ENCODE measurements at regions not wholly inside any gene's neighbourhood (a gene's known extent, or its start where the extent isn't known, plus 50 kb on each side); places are given as distances from the start of the nearest gene placed in this dataset.

DNA sequence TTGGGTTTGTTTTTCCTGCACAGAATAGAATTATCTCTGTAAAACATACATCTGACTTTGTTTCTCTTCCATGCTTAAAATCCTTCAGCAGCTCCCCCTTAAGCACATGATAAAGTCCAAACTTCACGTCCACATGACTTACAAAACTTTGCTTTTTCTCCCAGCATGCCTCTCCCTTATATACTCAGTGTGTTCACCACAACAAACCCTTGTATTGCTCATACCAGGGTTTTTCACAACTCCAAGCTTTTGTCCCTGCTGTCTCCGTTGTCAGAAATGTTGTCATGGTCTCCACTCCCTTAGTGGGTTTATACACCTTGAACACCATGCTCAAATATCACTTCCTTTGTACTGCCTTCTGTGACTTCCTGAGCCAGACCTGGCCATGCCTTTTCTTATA lies 91.1 kb upstream of the MITF start:
- CTCF ChIA-PET, result interaction anchor here (0.7 kb wide), 1 partner anchor 1077 kb away, joined by 5 read pairs; no protein-coding TSS in a partner anchor
- SMC1A ChIA-PET (ENCODE audit: uncharacterized antibody, unreplicated experiment), result no interaction called here
- no peak overlapping the region for H3K4me2 ChIP-seq (ENCODE audit: control insufficient read depth, insufficient read depth)
- POLR2A ChIA-PET, result no interaction called here
- no peak overlapping the region for H2AFZ ChIP-seq (ENCODE audit: control insufficient read depth, low read depth, low read length)
- H3K9ac ChIP-seq (ENCODE audit: control insufficient read depth, insufficient read depth, low read length), result no peak overlapping the region
- in situ Hi-C loops (cut with MboI) (no loop called here), intact Hi-C loops (cut with micrococcal nuclease; ENCODE audit: unreplicated experiment) (no loop called here)
- no peak for DNase-seq (ENCODE audit: low read depth, low spot score)
- RAD21 ChIA-PET (ENCODE audit: unreplicated experiment), result no interaction called here
- H3K4me3 ChIP-seq, result no peak overlapping the region
- no peaks in the 10 kb centered on the region for H4K20me1 ChIP-seq (ENCODE audit: control insufficient read depth, insufficient read depth)
- H3K27ac ChIP-seq (ENCODE audit: control insufficient read depth, insufficient read depth), result no peak overlapping the region
- TF ChIP-seq MEF2B (IDR thresholded peaks at IDR 0.05; ENCODE audit: partially characterized antibody, poor library complexity, severe bottlenecking), result no peak
- TF ChIP-seq BCL11A (IDR thresholded peaks at IDR 0.05; ENCODE audit: low read depth, low read length), result no peak
- no peak for TF ChIP-seq RB1 (IDR thresholded peaks at IDR 0.05; ENCODE audit: borderline replicate concordance)
- no peak for TF ChIP-seq NR2C2 (IDR thresholded peaks at IDR 0.05; ENCODE audit: borderline replicate concordance, control insufficient read depth, insufficient read length, low read depth)
- no peak for ATAC-seq
- H3K79me2 ChIP-seq (ENCODE audit: control insufficient read depth, insufficient read depth, low read length), result no peaks in the 10 kb centered on the region
- no TSS peak for BruUV-seq (replicated peaks)
- no peaks in the 10 kb centered on the region for H3K36me3 ChIP-seq (ENCODE audit: control insufficient read depth in 2 of 2, insufficient read depth in 2 of 2, low read length in 1 of 2)
- no peaks in the 10 kb centered on the region for H3K4me1 ChIP-seq (ENCODE audit: control insufficient read depth, insufficient read depth, low read length)
- FAIRE-seq, result no peak
- H3K9me3 ChIP-seq (replicated peaks; ENCODE audit: control insufficient read depth, insufficient read depth, low read length), result no peaks in the 10 kb centered on the region
- H3K27me3 ChIP-seq (replicated peaks in 1 of 2; ENCODE audit: control insufficient read depth in 2 of 2, insufficient read depth in 2 of 2, low read length in 1 of 2), result no peaks in the 10 kb centered on the region
- WGBS (ENCODE audit: insufficient coverage, insufficient replicate concordance, low lambda C conversion rate, missing lambda C conversion rate), result 0% methylated on average over 2 of the region's 2 CpGs

DNA sequence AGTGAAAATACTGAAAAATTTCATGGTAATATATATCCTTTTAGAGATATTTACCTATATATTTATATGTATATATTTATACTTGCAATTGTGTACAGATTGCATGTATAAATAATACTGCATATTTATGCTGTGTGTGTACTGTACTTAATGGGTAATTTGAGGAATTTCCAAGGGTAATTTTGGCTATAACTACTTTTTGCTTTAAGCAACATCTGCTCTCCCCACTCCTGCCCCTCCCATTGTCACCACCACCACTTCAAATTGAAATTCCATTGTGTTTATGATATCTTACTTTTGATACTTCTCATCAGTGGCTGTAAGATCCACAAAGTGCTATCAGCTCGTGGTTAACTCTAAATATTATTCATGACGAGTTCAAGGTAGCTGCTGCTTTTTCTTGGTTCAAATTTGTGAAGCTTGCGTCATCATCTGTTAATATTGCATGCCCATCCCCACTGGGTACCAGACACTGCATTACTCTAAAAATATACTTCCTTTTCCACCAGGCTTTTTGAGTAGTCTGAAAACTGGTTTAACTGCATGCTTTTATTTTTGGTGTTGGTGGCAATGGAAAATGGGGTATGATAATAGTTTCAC lies 91.7 kb upstream of the MITF start:
- 0% methylated on average over 3 of the region's 3 CpGs for whole genome bisulfite sequencing (ENCODE audit: insufficient coverage, insufficient replicate concordance, low lambda C conversion rate, missing lambda C conversion rate)
- H3K9me3 ChIP-seq (replicated peaks; ENCODE audit: control insufficient read depth, insufficient read depth, low read length), result no peaks in the 10 kb centered on the region
- no peak for ATAC-seq
- no peak overlapping the region for H3K4me3 ChIP-seq
- DNase-seq (ENCODE audit: low read depth, low spot score), result no peak
- H3K4me1 ChIP-seq (ENCODE audit: control insufficient read depth, insufficient read depth, low read length), result no peaks in the 10 kb centered on the region
- H4K20me1 ChIP-seq (ENCODE audit: control insufficient read depth, insufficient read depth), result no peaks in the 10 kb centered on the region
- POLR2A ChIA-PET, result no interaction called here
- H3K36me3 ChIP-seq (ENCODE audit: control insufficient read depth in 2 of 2, insufficient read depth in 2 of 2, low read length in 1 of 2), result no peaks in the 10 kb centered on the region
- no peak overlapping the region for H2AFZ ChIP-seq (ENCODE audit: control insufficient read depth, low read depth, low read length)
- H3K9ac ChIP-seq (ENCODE audit: control insufficient read depth, insufficient read depth, low read length), result no peak overlapping the region
- FAIRE-seq, result no peak
- SMC1A ChIA-PET (ENCODE audit: uncharacterized antibody, unreplicated experiment), result no interaction called here
- no peak overlapping the region for H3K4me2 ChIP-seq (ENCODE audit: control insufficient read depth, insufficient read depth)
- RAD21 ChIA-PET (ENCODE audit: unreplicated experiment), result no interaction called here
- no peak overlapping the region for H3K27ac ChIP-seq (ENCODE audit: control insufficient read depth, insufficient read depth)
- in situ Hi-C loops (cut with MboI), result no loop called here
- CTCF ChIA-PET, result interaction anchor here (0.7 kb wide), 1 partner anchor 1076 kb away, joined by 5 read pairs; no protein-coding TSS in a partner anchor
- no TSS peak for BruUV-seq (replicated peaks)
- intact Hi-C loops (cut with micrococcal nuclease; ENCODE audit: unreplicated experiment), result no loop called here
- H3K27me3 ChIP-seq (replicated peaks in 1 of 2; ENCODE audit: control insufficient read depth in 2 of 2, insufficient read depth in 2 of 2, low read length in 1 of 2), result no peaks in the 10 kb centered on the region
- H3K79me2 ChIP-seq (ENCODE audit: control insufficient read depth, insufficient read depth, low read length), result no peaks in the 10 kb centered on the region
- TF ChIP-seq, protein P1, sequence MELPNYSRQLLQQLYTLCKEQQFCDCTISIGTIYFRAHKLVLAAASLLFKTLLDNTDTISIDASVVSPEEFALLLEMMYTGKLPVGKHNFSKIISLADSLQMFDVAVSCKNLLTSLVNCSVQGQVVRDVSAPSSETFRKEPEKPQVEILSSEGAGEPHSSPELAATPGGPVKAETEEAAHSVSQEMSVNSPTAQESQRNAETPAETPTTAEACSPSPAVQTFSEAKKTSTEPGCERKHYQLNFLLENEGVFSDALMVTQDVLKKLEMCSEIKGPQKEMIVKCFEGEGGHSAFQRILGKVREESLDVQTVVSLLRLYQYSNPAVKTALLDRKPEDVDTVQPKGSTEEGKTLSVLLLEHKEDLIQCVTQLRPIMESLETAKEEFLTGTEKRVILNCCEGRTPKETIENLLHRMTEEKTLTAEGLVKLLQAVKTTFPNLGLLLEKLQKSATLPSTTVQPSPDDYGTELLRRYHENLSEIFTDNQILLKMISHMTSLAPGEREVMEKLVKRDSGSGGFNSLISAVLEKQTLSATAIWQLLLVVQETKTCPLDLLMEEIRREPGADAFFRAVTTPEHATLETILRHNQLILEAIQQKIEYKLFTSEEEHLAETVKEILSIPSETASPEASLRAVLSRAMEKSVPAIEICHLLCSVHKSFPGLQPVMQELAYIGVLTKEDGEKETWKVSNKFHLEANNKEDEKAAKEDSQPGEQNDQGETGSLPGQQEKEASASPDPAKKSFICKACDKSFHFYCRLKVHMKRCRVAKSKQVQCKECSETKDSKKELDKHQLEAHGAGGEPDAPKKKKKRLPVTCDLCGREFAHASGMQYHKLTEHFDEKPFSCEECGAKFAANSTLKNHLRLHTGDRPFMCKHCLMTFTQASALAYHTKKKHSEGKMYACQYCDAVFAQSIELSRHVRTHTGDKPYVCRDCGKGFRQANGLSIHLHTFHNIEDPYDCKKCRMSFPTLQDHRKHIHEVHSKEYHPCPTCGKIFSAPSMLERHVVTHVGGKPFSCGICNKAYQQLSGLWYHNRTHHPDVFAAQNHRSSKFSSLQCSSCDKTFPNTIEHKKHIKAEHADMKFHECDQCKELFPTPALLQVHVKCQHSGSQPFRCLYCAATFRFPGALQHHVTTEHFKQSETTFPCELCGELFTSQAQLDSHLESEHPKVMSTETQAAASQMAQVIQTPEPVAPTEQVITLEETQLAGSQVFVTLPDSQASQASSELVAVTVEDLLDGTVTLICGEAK (IDR thresholded peaks at IDR 0.05; ENCODE audit: borderline replicate concordance), result no peak
- TF ChIP-seq, protein P2, sequence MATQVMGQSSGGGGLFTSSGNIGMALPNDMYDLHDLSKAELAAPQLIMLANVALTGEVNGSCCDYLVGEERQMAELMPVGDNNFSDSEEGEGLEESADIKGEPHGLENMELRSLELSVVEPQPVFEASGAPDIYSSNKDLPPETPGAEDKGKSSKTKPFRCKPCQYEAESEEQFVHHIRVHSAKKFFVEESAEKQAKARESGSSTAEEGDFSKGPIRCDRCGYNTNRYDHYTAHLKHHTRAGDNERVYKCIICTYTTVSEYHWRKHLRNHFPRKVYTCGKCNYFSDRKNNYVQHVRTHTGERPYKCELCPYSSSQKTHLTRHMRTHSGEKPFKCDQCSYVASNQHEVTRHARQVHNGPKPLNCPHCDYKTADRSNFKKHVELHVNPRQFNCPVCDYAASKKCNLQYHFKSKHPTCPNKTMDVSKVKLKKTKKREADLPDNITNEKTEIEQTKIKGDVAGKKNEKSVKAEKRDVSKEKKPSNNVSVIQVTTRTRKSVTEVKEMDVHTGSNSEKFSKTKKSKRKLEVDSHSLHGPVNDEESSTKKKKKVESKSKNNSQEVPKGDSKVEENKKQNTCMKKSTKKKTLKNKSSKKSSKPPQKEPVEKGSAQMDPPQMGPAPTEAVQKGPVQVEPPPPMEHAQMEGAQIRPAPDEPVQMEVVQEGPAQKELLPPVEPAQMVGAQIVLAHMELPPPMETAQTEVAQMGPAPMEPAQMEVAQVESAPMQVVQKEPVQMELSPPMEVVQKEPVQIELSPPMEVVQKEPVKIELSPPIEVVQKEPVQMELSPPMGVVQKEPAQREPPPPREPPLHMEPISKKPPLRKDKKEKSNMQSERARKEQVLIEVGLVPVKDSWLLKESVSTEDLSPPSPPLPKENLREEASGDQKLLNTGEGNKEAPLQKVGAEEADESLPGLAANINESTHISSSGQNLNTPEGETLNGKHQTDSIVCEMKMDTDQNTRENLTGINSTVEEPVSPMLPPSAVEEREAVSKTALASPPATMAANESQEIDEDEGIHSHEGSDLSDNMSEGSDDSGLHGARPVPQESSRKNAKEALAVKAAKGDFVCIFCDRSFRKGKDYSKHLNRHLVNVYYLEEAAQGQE (IDR thresholded peaks at IDR 0.05; ENCODE audit: low read depth, low read length), result no peak
- TF ChIP-seq MTA3 (IDR thresholded peaks at IDR 0.05; ENCODE audit: borderline replicate concordance, low read length), result no peak
- TF ChIP-seq WRNIP1 (IDR thresholded peaks at IDR 0.05; ENCODE audit: borderline replicate concordance, low read depth, low read length), result no peak
- no peak for TF ChIP-seq GATAD2B (conservative IDR thresholded peaks at IDR 0.05; ENCODE audit: low read depth)
- no peak for TF ChIP-seq EP300 (IDR thresholded peaks at IDR 0.05; ENCODE audit: borderline replicate concordance in 1 of 2, control insufficient read depth in 1 of 2, low read depth in 2 of 2, low read length in 2 of 2)
